NCI-H1092 (cell line): ENCODE measurements at regions not wholly inside any gene's neighbourhood (a gene's known extent, or its start where the extent isn't known, plus 50 kb on each side); places are given as distances from the start of the nearest gene placed in this dataset.

ENCODE experiments used
- DNase-seq: peaks from one replicate; lab custom pipeline; 2025; lab: John Stamatoyannopoulos, UW

GRCh38 chr22:49139492-49140151 is 688.1 kb downstream of the BRD1 start:
- no peak for DNase-seq

GRCh38 chr22:49138250-49138790 is 689.4 kb downstream of the BRD1 start:
- no peak for DNase-seq

GRCh38 chr22:49137206-49137840 is 690.4 kb downstream of the BRD1 start:
- DNase-seq = no peak

- no peak for DNase-seq
These were observed 690.9 kb downstream of the BRD1 start for GRCh38 chr22:49136816-49137180.

- DNase-seq = no peak
These were observed 691.4 kb downstream of the BRD1 start for GRCh38 chr22:49136041-49136815.

- no peak for DNase-seq
These were observed 693.6 kb downstream of the BRD1 start for GRCh38 chr22:49134076-49134475.

- DNase-seq = no peak
These were observed 694.1 kb downstream of the BRD1 start for GRCh38 chr22:49133541-49133940.

- no peak for DNase-seq
These were observed 695.7 kb downstream of the BRD1 start for GRCh38 chr22:49132009-49132408.

GRCh38 chr22:49129736-49130135 is 697.9 kb downstream of the BRD1 start:
- DNase-seq = no peak

- no peak for DNase-seq
These were observed 698.8 kb downstream of the BRD1 start for GRCh38 chr22:49128874-49129273.

GRCh38 chr22:49124608-49125007 is 703.1 kb downstream of the BRD1 start:
- DNase-seq = no peak

GRCh38 chr22:49123621-49124192 is 704.0 kb downstream of the BRD1 start:
- DNase-seq = no peak

GRCh38 chr22:49119551-49119952 is 708.1 kb downstream of the BRD1 start:
- DNase-seq = no peak

GRCh38 chr22:49118065-49118464 is 709.6 kb downstream of the BRD1 start:
- DNase-seq = no peak

- DNase-seq = no peak
These were observed 710.2 kb downstream of the BRD1 start for GRCh38 chr22:49117486-49117885.

GRCh38 chr22:49116486-49117120 is 711.1 kb downstream of the BRD1 start:
- no peak for DNase-seq

GRCh38 chr22:49116021-49116420 is 711.7 kb downstream of the BRD1 start:
- no peak for DNase-seq

GRCh38 chr22:49115197-49115596 is 712.5 kb downstream of the BRD1 start:
- no peak for DNase-seq

- no peak for DNase-seq
These were observed 713.9 kb downstream of the BRD1 start for GRCh38 chr22:49113758-49114157.

- DNase-seq = no peak
These were observed 714.7 kb downstream of the BRD1 start for GRCh38 chr22:49112661-49113626.

GRCh38 chr22:49112176-49112575 is 715.5 kb downstream of the BRD1 start:
- no peak for DNase-seq
